ENCODE measurements at regions not wholly inside any gene's neighbourhood (a gene's known extent, or its start where the extent isn't known, plus 50 kb on each side); places are given as distances from the start of the nearest gene placed in this dataset.

DNA sequence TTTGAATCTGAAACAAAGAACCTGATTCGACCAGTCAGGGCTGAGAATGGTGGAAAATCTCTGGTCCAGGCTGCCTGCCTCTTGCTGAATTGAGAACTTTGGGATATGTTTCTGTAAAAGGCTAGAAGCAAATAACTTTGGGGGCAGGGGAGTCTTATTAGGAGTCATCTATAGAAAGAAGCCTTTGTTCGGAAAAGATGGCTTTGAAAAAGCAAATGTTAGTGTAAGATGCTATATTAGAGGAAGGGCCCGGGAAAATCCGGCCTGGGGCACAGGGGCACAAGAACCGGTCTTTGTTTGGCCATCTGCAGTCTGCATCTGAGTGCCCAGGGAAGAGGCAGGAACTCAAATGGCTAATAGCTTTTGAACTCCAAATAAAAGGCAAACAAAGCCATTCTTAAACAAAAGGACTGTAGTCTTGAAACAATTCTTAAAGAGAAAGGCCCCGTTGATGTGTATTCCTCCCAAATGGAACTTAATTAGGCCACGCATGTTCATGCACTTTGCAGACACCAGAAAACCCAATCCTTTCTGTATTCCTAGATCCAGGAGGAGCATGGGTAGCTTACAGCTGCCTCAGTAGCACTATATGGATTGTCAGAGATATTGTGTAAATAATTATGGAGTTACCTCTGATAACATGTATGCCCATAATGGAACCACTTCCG lies 180.0 kb upstream of the ARL4C start:
- in situ Hi-C loops (cut with MboI; ENCODE audit: low pct_unique_long_range_greater_than_20kb, low sequenced_read_pairs, unreplicated experiment) = no loop called here
- TF ChIP-seq, protein P1, sequence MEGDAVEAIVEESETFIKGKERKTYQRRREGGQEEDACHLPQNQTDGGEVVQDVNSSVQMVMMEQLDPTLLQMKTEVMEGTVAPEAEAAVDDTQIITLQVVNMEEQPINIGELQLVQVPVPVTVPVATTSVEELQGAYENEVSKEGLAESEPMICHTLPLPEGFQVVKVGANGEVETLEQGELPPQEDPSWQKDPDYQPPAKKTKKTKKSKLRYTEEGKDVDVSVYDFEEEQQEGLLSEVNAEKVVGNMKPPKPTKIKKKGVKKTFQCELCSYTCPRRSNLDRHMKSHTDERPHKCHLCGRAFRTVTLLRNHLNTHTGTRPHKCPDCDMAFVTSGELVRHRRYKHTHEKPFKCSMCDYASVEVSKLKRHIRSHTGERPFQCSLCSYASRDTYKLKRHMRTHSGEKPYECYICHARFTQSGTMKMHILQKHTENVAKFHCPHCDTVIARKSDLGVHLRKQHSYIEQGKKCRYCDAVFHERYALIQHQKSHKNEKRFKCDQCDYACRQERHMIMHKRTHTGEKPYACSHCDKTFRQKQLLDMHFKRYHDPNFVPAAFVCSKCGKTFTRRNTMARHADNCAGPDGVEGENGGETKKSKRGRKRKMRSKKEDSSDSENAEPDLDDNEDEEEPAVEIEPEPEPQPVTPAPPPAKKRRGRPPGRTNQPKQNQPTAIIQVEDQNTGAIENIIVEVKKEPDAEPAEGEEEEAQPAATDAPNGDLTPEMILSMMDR (IDR thresholded peaks at IDR 0.05; ENCODE audit: extremely low read depth, insufficient read depth, missing control alignments) = no peak
- DNase-seq (ENCODE audit: low spot score) = no peak

DNA sequence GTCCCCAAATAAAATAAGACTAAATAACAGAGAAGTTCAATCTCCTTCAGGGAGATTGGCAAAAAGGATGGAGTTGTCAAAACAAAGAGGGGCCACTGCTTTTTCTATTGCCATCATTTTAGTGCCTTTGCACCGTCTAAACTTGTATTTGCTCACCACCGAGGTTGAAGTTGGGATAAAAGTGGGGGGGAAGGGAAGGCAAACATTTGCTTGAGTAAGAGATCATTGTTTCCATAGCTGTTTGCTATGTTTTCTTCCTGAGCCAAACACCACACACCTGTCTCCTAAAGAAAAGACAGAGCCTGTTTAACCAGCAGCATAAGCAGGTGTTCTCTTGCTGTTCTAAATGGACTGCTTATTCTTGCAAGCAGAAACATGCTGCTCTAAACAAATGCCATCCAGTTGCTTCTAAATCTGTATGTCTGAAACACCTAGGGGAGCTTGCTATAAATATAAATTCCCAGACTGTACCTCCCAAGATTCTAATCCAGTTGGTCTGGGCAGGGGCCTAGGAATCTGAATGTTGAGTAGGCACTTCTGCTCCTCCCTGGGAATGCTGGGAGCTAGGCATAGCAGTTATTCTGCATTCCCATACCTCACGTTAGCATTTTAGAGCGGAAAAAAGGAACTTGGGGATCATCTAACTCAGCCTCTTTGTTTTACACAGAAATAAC lies 179.4 kb upstream of the ARL4C start:
- DNase-seq (ENCODE audit: low spot score) = no peak
- in situ Hi-C loops (cut with MboI; ENCODE audit: low pct_unique_long_range_greater_than_20kb, low sequenced_read_pairs, unreplicated experiment) = no loop called here
- TF ChIP-seq, protein P1 (IDR thresholded peaks at IDR 0.05; ENCODE audit: extremely low read depth, insufficient read depth, missing control alignments) = no peak

- in situ Hi-C loops (cut with MboI; ENCODE audit: low pct_unique_long_range_greater_than_20kb, low sequenced_read_pairs, unreplicated experiment) = no loop called here
- TF ChIP-seq, protein P1 (IDR thresholded peaks at IDR 0.05; ENCODE audit: extremely low read depth, insufficient read depth, missing control alignments) = no peak
- no peak for DNase-seq (ENCODE audit: low spot score)
These were observed 177.9 kb upstream of the ARL4C start for GRCh38 chr2:234674781-234675201.

GRCh38 chr2:234673961-234674759 lies 177.3 kb upstream of the ARL4C start:
- in situ Hi-C loops (cut with MboI; ENCODE audit: low pct_unique_long_range_greater_than_20kb, low sequenced_read_pairs, unreplicated experiment) = no loop called here
- no peak for DNase-seq (ENCODE audit: low spot score)

DNA sequence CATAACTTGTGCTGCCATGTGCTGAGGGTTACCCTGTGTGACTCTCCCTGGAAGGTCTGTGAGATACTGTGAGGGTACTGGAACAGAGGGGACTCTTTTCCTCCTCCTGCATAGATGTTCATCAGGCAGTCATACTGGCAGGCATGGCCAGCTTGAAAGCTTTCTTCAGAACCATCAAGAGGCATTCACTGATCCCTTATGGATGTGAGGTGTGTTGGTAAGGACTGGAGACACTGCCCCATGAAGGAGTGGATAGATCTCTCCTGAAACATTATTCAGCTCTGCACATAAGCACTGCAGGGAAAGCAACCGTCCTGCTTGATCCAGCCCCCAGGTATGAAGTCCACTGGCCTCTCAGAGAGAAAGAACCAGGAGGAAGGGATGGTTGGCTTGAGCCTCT lies 176.6 kb upstream of the ARL4C start:
- in situ Hi-C loops (cut with MboI; ENCODE audit: low pct_unique_long_range_greater_than_20kb, low sequenced_read_pairs, unreplicated experiment) = no loop called here
- TF ChIP-seq, protein P1 (IDR thresholded peaks at IDR 0.05; ENCODE audit: extremely low read depth, insufficient read depth, missing control alignments) = no peak
- no peak for DNase-seq (ENCODE audit: low spot score)

More at GRCh38 chr2:234673961-234674759, 177.3 kb upstream of the ARL4C start:
- TF ChIP-seq, protein P1 (IDR thresholded peaks at IDR 0.05; ENCODE audit: extremely low read depth, insufficient read depth, missing control alignments) = no peak

DNA sequence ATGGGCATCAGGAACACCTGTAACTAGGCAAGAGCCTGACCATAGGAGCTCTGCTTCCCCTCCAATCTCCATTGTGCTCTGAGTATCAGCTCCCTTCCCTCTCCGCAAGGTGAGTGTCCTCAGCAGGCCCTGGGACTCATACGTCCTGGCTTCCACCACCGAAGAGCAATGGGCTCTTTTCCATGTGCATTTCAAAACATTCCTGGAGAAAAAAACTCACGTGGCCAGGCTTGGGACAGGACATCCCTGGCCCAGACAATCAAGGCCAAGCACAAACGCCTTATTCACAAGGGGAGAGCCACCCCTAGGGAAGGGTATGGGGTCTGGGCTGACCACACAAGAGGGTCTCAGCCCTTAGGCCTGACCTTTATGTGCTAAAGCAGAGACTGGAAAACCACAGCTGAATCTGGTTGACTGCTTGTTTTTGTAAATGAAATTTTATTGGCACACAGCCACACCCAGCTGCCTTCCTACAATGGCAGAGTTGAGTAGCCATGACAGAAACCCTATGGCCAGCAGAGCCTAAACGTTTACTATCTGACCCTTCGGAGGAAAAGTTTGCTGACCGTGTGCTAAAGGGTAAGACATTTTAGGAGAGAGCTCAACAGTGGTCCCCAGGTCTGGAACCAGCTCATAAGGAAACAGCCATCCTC lies 175.7 kb upstream of the ARL4C start:
- in situ Hi-C loops (cut with MboI; ENCODE audit: low pct_unique_long_range_greater_than_20kb, low sequenced_read_pairs, unreplicated experiment) = no loop called here

More for the DNA sequence above, 175.7 kb upstream of the ARL4C start:
- no peak for DNase-seq (ENCODE audit: low spot score)
- TF ChIP-seq, protein P1 (IDR thresholded peaks at IDR 0.05; ENCODE audit: extremely low read depth, insufficient read depth, missing control alignments) = no peak

Measured in GM13977 (cell line).